ENCODE measurements at regions not wholly inside any gene's neighbourhood (a gene's known extent, or its start where the extent isn't known, plus 50 kb on each side); places are given as distances from the start of the nearest gene placed in this dataset.
"Not testable (repeated sequence)": the region's sequence is repeated elsewhere in the genome, so short reads cannot be mapped to it uniquely, and the experiment has no call there.

DNA sequence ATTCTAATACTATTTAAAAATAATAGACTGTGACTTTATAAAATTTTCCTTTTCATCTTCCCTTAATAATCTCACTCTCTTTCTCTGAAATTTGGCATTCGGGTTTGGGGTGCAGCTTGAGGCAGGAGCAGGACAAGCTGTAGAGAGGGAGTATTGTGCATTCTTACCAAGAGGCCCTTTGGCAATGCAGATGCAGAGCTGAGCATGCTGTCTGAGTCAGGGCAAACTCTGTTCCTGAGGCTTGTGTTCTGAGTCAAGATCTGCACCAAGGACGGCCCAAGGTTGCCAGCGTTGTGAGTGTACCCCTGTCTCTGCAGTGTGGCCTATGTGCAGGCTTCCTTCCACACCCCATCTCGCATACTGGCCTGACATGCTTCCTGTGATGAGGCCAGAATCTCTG lies 343.8 kb upstream of the FRG2C start:
- DNase-seq (ENCODE audit: low read depth in 2 of 2), result no peak

- no peak for DNase-seq (ENCODE audit: low read depth in 2 of 2)
Measured at GRCh38 chr3:75321060-75321459, 343.1 kb upstream of the FRG2C start.

- not testable (repeated sequence) for DNase-seq (ENCODE audit: low read depth in 2 of 2)
Measured at GRCh38 chr3:75323936-75324335, 340.2 kb upstream of the FRG2C start.

- no peak for DNase-seq (ENCODE audit: low read depth in 2 of 2)
Measured at GRCh38 chr3:75325716-75326115, 338.4 kb upstream of the FRG2C start.

- DNase-seq (ENCODE audit: low read depth in 2 of 2), result no peak
Measured at GRCh38 chr3:75327453-75327852, 336.7 kb upstream of the FRG2C start.

DNA sequence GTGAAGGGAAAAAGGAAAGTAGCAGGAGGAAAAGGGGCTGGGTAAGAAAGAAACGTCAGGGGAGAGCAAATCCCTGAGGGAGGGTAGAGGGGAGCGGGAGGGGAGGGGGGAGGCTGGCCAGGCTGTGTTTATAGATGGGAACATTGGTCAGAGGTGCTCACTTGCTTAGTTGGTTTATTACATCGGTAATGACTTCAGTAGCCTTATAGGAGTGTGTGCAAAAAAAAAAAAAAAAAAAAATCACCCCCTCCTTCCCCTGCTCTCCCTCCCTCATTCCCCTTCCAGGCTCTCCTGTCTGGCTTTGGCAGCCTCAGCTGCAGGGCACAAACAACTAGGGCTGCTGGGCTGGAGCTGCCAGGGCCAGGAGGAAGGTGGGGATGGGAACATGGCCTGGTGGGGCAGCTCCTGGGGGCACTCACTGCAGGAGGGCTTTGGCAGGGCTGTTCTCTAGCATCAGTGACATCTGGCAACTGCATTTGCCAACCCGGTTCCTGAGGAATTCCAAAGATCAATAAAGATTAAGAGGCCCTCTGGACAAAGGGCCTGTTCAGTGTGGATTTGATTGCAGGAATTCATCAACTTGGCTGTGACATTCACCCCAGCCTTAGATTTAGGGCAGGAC lies 334.5 kb upstream of the FRG2C start:
- no peak for DNase-seq (ENCODE audit: low read depth in 2 of 2)

DNA sequence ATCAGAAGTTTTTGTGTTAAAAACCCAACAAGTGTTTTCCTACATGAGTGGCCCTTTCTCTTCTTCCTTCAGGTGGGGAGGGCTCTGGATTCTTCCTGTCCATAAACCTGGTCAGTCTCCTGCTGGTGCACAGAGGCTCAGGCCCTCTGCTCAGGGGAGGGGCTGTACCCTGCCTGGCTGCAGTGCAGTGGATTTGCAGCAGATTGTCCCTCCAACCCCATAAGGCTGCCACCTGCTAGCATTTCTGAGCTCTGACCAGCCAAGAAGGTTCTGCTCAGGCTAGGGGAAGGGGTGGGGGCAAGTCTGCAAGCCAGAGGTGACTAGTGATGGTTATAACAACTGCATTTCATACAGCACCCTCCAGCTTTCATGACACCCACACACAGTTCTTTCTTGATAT lies 333.7 kb upstream of the FRG2C start:
- not testable (repeated sequence) for DNase-seq (ENCODE audit: low read depth in 2 of 2)

DNA sequence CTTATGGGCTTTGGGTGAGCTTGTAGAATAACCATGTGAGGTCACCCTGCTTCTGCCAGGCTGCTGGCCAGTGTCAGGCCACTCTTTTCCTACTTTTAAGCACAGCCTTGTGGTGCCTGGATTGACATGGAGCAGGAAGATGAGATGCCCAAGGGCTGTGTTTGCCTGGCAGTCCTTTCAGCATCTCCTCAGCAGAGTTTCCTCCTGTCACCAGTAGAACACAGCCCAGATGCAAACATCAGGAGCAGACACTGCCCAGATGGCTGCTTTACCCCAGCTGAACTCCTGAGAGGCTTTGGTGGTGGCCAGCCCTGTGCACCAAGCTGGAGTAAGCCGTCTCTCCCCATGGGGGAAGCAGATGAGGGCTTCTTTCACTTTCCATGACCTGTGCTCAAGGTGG lies 332.0 kb upstream of the FRG2C start:
- DNase-seq (ENCODE audit: low read depth in 2 of 2), result not testable (repeated sequence)

- DNase-seq (ENCODE audit: low read depth in 2 of 2), result no peak
Measured at GRCh38 chr3:75332794-75333193, 331.3 kb upstream of the FRG2C start.

GRCh38 chr3:75334299-75334698 lies 329.8 kb upstream of the FRG2C start:
- no peak for DNase-seq (ENCODE audit: low read depth in 2 of 2)

- DNase-seq (ENCODE audit: low read depth in 2 of 2), result no peak
Measured at GRCh38 chr3:75337226-75337900, 326.8 kb upstream of the FRG2C start.

- DNase-seq (ENCODE audit: low read depth in 2 of 2), result no peak
Measured at GRCh38 chr3:75338342-75338741, 325.8 kb upstream of the FRG2C start.

DNA sequence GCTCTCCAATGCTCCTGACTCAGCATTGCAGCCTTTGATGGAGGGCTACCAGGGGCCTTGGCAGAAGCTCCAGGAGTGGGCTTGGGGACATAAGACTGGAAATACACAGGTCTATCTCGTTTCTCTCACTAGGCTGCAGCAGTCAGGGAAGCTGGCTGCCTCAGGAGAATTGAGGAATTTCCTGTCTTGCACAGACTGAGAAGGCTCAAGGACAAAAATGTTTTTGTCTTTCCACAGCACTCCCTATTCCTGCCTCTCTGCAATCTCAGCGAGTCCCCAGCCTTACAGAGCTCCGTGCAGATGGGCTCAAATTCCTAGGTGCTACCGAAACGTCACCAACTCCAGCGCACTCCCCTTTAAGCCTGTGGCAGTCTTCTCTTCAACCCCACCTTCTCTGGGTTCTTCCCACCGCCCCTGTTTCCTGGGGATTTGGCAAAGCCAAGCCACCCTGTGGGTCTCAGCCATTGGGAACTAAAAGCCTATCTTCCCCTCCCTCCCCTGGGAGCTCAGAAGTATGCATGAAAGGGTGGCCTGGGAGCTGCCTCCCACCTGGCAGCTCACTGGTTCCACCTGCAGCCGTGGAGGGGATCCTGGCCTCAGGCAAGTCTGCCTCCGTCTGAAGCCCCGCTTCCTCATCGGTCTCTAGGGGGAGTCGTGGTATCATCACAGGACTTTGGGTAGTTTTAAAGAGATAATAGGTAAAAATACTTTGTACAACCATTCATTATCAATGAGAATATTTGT lies 322.6 kb upstream of the FRG2C start:
- DNase-seq (ENCODE audit: low read depth in 2 of 2), result no peak

DNA sequence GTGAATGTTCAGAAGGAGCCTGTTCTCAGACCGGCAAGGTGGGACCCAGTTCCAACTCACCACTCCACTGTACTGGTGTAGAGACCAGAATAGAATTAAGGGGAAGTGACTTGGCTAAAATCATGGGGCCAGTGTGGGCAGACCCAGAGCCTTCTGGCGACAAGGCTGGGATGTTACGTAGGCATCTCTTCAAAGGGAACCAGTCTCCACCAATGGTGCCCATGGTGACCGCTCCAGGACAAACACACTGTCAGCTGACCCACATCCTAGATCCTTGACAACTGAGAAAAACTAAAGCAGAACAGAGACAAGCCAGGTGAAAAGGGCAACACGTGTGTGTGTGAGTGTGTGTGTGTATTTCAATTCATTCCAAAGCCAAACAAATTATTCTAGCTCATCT lies 321.7 kb upstream of the FRG2C start:
- DNase-seq (ENCODE audit: low read depth in 2 of 2), result no peak

DNA sequence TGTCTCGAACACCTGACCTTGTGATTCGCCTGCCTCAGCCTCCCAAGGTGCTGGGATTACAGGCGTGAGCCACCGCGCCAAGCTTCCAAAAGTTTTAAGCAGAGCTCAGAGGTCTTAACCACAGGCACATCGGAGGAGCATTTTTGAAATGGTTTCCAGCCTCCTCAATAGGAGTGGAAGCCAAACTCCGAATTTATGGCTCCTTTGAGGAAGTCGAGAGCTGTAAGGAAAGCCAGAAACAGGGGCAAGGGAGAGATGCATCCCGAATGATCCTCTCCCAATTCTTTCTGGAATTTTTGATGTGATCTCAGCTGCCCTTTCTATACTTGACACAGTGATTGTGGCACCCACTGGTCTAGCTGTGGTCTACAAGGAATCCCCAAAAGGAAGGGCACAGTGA lies 313.6 kb upstream of the FRG2C start:
- not testable (repeated sequence) for DNase-seq (ENCODE audit: low read depth in 2 of 2)

GRCh38 chr3:75362086-75362784 lies 301.9 kb upstream of the FRG2C start:
- DNase-seq (ENCODE audit: low read depth in 2 of 2), result peak; percentile 33 to 44

- DNase-seq (ENCODE audit: low read depth in 2 of 2), result not testable (repeated sequence)
Measured at GRCh38 chr3:75372964-75373363, 291.2 kb upstream of the FRG2C start.

DNA sequence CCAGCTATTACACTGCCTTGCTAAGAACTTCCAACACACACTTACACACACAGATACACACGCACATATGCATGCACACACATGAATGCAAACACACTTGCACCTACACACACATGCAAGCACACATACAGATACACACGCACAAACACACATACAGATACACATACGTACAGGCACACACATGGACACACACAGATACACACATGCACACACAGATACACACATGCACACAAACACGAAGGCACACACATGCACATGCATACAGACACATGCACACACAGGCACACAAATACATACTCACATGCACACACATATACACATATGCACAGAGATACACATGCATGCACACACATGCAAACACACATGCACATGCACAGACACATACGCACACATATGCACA lies 284.3 kb upstream of the FRG2C start:
- not testable (repeated sequence) for DNase-seq (ENCODE audit: low read depth in 2 of 2)

GRCh38 chr3:75380276-75380771 lies 283.8 kb upstream of the FRG2C start:
- no peak for DNase-seq (ENCODE audit: low read depth in 2 of 2)

GRCh38 chr3:75384016-75384415 lies 280.1 kb upstream of the FRG2C start:
- not testable (repeated sequence) for DNase-seq (ENCODE audit: low read depth in 2 of 2)

- DNase-seq (ENCODE audit: low read depth in 2 of 2), result not testable (repeated sequence)
Measured at GRCh38 chr3:75388486-75389124, 275.5 kb upstream of the FRG2C start.

- not testable (repeated sequence) for DNase-seq (ENCODE audit: low read depth in 2 of 2)
Measured at GRCh38 chr3:75393288-75393694, 270.8 kb upstream of the FRG2C start.
